OCI-LY7 (cell line): ENCODE measurements at regions not wholly inside any gene's neighbourhood (a gene's known extent, or its start where the extent isn't known, plus 50 kb on each side); places are given as distances from the start of the nearest gene placed in this dataset.

Source experiments
- EZH2phosphoT487 ChIP-seq: fragments of 200-600 bp; sonication (generic); IDR thresholded peaks from 2 replicates; pipeline ENCODE4 v1.6.1; 2018; ENCODE audit warnings: low read depth, borderline replicate concordance, mild to moderate bottlenecking, mixed run types, antibody characterized with exemption, low read length, moderate library complexity, mixed read lengths
- TF ChIP-seq, protein P1 (sequence below): fragments of 200-600 bp; sonication (generic); conservative IDR thresholded peaks from 2 replicates; pipeline ENCODE4 v1.5.1; 2014; ENCODE audit warnings: mild to moderate bottlenecking, antibody characterized with exemption, low read length, moderate library complexity, mixed read lengths

GRCh38 chr11:91407842-91408241 is 816.8 kb upstream of the FAT3 start:
- TF ChIP-seq, protein P1, sequence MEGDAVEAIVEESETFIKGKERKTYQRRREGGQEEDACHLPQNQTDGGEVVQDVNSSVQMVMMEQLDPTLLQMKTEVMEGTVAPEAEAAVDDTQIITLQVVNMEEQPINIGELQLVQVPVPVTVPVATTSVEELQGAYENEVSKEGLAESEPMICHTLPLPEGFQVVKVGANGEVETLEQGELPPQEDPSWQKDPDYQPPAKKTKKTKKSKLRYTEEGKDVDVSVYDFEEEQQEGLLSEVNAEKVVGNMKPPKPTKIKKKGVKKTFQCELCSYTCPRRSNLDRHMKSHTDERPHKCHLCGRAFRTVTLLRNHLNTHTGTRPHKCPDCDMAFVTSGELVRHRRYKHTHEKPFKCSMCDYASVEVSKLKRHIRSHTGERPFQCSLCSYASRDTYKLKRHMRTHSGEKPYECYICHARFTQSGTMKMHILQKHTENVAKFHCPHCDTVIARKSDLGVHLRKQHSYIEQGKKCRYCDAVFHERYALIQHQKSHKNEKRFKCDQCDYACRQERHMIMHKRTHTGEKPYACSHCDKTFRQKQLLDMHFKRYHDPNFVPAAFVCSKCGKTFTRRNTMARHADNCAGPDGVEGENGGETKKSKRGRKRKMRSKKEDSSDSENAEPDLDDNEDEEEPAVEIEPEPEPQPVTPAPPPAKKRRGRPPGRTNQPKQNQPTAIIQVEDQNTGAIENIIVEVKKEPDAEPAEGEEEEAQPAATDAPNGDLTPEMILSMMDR = no peak
- no peak for TF ChIP-seq EZH2phosphoT487
